Progenitor cell of endocrine pancreas (in vitro differentiated cells): ENCODE measurements at regions not wholly inside any gene's neighbourhood (a gene's known extent, or its start where the extent isn't known, plus 50 kb on each side); places are given as distances from the start of the nearest gene placed in this dataset.

Experiments used
- DNase-seq: peaks from one replicate; pipeline ENCODE4 v3.0.0; 2021; ENCODE audit warnings: low spot score; ENCODE audit not compliant: unreplicated experiment
- H3K27ac Mint-ChIP-seq: 2 replicates; pipeline ENCODE4 v1.8.0; 2021; ENCODE audit warnings: mild to moderate bottlenecking, moderate library complexity, mixed read lengths
- H3K27me3 Mint-ChIP-seq: 2 replicates; pipeline ENCODE4 v1.8.0; 2021; ENCODE audit warnings: mixed read lengths
- H3K36me3 Mint-ChIP-seq: 2 replicates; pipeline ENCODE4 v1.8.0; 2022; ENCODE audit warnings: mixed read lengths; ENCODE audit not compliant: insufficient read depth
- H3K4me1 Mint-ChIP-seq: 2 replicates; pipeline ENCODE4 v1.8.0; 2021; ENCODE audit warnings: low read depth, mixed read lengths
- H3K4me3 Mint-ChIP-seq: 2 replicates; pipeline ENCODE4 v1.8.0; 2021; ENCODE audit warnings: low read depth, mild to moderate bottlenecking, moderate library complexity, mixed read lengths
- H3K9me3 Mint-ChIP-seq: 2 replicates; pipeline ENCODE4 v1.8.0; 2021; ENCODE audit warnings: low read depth, mixed read lengths
- CTCF ChIP-seq: fragments of 200-600 bp; sonication (generic); IDR thresholded peaks from one replicate; pipeline ENCODE4 v1.5.0; 2021; ENCODE audit warnings: antibody characterized with exemption, mild to moderate bottlenecking; ENCODE audit not compliant: unreplicated experiment

GRCh38 chr20:17171746-17172280 lies 55.0 kb upstream of the PCSK2 start:
- no peaks in the 10 kb centered on the region for H3K36me3 Mint-ChIP-seq
- no peaks in the 10 kb centered on the region for H3K9me3 Mint-ChIP-seq
- H3K27ac Mint-ChIP-seq, result no peak overlapping the region
- no peak for DNase-seq
- TF ChIP-seq CTCF, result no peak
- H3K4me1 Mint-ChIP-seq, result peaks cover 6% of the 10 kb centered on the region
- H3K4me3 Mint-ChIP-seq, result no peak overlapping the region
- peaks cover 13% of the 10 kb centered on the region for H3K27me3 Mint-ChIP-seq

DNA sequence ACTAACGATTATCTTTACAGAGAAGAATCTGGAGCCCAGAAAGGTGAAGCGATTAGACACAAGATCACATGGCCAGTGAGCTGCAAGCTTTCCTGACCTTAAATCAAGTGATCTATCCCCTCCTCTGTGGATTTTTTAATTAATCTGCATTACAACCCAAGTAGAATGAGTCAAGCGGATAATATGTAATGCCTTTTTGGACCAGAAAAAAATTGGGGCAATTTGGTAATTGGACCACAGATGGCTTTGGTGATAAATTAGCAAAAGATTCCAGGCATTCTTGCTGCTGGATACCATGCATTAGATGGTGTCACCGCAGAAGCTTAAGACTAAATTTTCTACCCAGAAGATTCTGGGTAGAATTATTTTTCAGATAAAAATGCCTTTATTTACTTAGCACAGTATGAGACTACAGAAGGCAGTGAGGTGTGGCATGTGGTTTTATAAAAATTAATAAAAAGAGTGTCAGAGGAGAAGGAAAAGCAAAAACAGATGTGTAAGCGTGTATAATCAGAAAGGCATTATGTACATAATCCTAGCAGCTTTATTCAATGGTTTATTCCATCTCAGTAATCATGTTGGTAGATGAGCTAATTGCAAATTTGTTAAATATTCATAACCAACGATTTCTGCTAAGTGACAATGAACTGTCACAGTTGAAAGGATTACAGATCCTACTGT lies 53.9 kb upstream of the PCSK2 start:
- TF ChIP-seq CTCF, result no peak
- no peak for DNase-seq
- Mint-ChIP-seq H3K27me3 (peaks cover 17% of the 10 kb centered on the region), H3K4me3 (no peak overlapping the region), H3K9me3 (no peaks in the 10 kb centered on the region), H3K36me3 (no peaks in the 10 kb centered on the region), H3K27ac (no peak overlapping the region), H3K4me1 (peaks cover 6% of the 10 kb centered on the region)
